ENCODE measurements at regions not wholly inside any gene's neighbourhood (a gene's known extent, or its start where the extent isn't known, plus 50 kb on each side); places are given as distances from the start of the nearest gene placed in this dataset.

DNA sequence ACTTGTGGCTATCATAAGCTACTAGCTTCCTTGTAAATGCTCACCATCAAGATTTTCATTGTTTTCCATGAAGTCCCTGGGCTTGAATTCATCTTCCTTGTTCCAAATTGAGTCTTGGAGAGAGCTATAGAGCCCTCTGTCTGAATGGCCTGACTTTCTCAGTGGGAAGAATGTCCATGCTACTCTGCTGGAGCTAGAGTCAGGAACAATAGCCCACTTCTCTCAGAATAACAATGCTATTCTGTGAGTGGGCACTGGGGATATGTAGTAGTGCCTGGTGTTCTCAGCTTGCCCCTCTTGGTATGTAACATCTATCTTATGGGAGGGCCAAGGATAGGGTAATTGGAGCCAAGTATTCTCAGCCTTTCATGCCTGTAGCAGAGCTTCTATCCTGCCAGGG, 127.6 kb upstream of the TRHDE start:
- Mint-ChIP-seq H3K4me1 (ENCODE audit: low read depth) (no peaks in the 10 kb centered on the region), H3K4me3 (ENCODE audit: low read depth) (no peak overlapping the region), H3K9me3 (ENCODE audit: low read depth) (no peaks in the 10 kb centered on the region), H3K27ac (no peak overlapping the region), H3K27me3 (peaks cover 2% of the 10 kb centered on the region), H3K36me3 (ENCODE audit: insufficient read depth) (no peaks in the 10 kb centered on the region)
- DNase-seq (ENCODE audit: low spot score, unreplicated experiment) = no peak
- TF ChIP-seq, protein P1, sequence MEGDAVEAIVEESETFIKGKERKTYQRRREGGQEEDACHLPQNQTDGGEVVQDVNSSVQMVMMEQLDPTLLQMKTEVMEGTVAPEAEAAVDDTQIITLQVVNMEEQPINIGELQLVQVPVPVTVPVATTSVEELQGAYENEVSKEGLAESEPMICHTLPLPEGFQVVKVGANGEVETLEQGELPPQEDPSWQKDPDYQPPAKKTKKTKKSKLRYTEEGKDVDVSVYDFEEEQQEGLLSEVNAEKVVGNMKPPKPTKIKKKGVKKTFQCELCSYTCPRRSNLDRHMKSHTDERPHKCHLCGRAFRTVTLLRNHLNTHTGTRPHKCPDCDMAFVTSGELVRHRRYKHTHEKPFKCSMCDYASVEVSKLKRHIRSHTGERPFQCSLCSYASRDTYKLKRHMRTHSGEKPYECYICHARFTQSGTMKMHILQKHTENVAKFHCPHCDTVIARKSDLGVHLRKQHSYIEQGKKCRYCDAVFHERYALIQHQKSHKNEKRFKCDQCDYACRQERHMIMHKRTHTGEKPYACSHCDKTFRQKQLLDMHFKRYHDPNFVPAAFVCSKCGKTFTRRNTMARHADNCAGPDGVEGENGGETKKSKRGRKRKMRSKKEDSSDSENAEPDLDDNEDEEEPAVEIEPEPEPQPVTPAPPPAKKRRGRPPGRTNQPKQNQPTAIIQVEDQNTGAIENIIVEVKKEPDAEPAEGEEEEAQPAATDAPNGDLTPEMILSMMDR (IDR thresholded peaks at IDR 0.05; ENCODE audit: unreplicated experiment) = no peak

DNA sequence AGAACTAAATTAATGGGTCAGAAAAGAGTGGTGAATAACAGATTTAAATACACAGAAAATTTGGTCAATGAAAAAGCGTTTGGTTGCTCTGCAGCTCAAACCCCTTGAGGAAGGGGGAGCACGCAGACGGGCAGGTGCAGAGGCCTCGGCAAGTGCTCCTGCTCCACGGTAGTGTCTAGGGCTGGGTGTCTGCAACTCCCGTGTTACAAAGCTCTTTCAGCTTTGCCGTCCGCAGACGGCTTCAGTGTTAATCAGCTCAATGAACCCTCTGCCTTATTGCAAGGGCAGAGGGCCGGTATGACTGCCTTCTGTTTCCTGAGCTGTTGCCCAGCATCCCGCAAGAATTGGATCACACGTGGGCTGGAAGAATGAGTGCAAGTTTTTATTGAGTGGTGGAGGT, 125.7 kb upstream of the TRHDE start:
- Mint-ChIP-seq H3K36me3 (ENCODE audit: insufficient read depth) (no peaks in the 10 kb centered on the region), H3K27me3 (peaks cover 2% of the 10 kb centered on the region), H3K4me1 (ENCODE audit: low read depth) (no peaks in the 10 kb centered on the region), H3K27ac (no peak overlapping the region), H3K4me3 (ENCODE audit: low read depth) (no peak overlapping the region), H3K9me3 (ENCODE audit: low read depth) (peaks cover 3% of the 10 kb centered on the region)
- DNase-seq (ENCODE audit: low spot score, unreplicated experiment) = no peak
- TF ChIP-seq, protein P1 (IDR thresholded peaks at IDR 0.05; ENCODE audit: unreplicated experiment) = no peak

DNA sequence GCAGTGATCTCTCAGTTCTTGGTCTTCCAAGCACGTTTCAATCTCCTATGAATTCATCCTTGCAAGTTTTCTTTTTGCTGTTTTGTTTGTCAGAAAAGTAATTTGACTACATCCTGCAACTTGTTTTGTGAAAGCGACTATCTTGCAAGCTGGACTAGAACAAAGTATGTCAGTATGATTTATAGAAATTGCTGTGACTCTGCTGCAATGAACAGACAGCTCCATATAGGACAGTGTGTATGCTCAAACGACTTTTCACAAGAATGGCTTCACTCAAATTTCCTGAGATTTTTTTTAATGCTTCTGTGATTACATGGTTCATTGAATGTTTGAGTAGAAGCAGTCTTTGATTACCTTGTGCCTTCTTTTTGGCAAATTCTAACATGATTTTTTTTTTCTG, 123.5 kb upstream of the TRHDE start:
- Mint-ChIP-seq H3K4me1 (ENCODE audit: low read depth) (no peaks in the 10 kb centered on the region), H3K9me3 (ENCODE audit: low read depth) (peaks cover 3% of the 10 kb centered on the region), H3K27me3 (peaks cover 2% of the 10 kb centered on the region), H3K27ac (no peak overlapping the region), H3K36me3 (ENCODE audit: insufficient read depth) (no peaks in the 10 kb centered on the region), H3K4me3 (ENCODE audit: low read depth) (no peak overlapping the region)
- no peak for DNase-seq (ENCODE audit: low spot score, unreplicated experiment)
- TF ChIP-seq, protein P1 (IDR thresholded peaks at IDR 0.05; ENCODE audit: unreplicated experiment) = no peak

DNA sequence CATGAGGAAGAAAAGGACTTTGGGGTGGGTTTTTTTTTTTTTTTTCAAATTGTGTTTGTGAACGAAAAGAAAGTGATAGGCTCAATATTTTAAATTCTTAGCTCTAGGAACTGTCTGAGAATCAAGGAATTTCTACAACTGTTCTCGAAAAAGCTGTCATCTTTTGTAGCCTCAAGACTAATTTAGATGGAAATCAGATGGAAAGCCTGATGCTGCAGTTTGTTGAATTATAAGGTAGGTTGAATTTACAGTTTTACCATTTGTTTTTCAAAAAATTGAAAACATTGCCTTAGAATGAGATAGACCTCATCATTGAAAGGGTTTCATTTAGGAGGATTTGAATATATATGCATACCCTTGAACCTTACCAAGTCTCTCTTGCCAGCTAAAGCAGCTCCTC, 109.3 kb upstream of the TRHDE start:
- no peak for DNase-seq (ENCODE audit: low spot score, unreplicated experiment)
- H3K27ac Mint-ChIP-seq = no peak overlapping the region
- H3K4me1 Mint-ChIP-seq (ENCODE audit: low read depth) = peaks cover 12% of the 10 kb centered on the region
- no peak overlapping the region for H3K4me3 Mint-ChIP-seq (ENCODE audit: low read depth)
- H3K9me3 Mint-ChIP-seq (ENCODE audit: low read depth) = peaks cover 4% of the 10 kb centered on the region
- TF ChIP-seq, protein P1 (IDR thresholded peaks at IDR 0.05; ENCODE audit: unreplicated experiment) = no peak
- H3K36me3 Mint-ChIP-seq (ENCODE audit: insufficient read depth) = no peaks in the 10 kb centered on the region
- H3K27me3 Mint-ChIP-seq = no peaks in the 10 kb centered on the region

DNA sequence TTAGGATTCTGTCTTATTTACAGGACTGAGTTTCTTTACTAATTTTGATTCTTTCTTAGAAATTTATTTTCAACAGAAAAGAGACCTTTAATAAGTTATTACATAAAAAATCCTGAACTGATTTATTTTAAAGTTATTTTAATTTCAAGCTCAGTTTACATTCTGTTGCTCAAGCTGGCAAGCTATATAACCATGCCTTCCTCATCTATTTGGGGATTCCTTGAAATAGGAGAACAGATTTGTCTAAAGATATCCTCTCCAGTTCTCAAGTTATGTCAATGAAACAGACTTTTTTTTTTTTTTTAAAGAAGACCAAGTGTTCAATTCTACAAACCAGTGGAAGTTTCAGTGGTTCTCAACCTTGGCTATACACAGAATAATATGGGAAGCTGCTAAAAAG, 103.3 kb upstream of the TRHDE start:
- H3K9me3 Mint-ChIP-seq (ENCODE audit: low read depth) = no peaks in the 10 kb centered on the region
- no peak overlapping the region for H3K27ac Mint-ChIP-seq
- peaks cover 12% of the 10 kb centered on the region for H3K4me1 Mint-ChIP-seq (ENCODE audit: low read depth)
- H3K27me3 Mint-ChIP-seq = no peaks in the 10 kb centered on the region
- TF ChIP-seq, protein P1 (IDR thresholded peaks at IDR 0.05; ENCODE audit: unreplicated experiment) = no peak
- H3K4me3 Mint-ChIP-seq (ENCODE audit: low read depth) = no peak overlapping the region
- no peak for DNase-seq (ENCODE audit: low spot score, unreplicated experiment)
- H3K36me3 Mint-ChIP-seq (ENCODE audit: insufficient read depth) = no peaks in the 10 kb centered on the region
